ENCODE measurements at regions not wholly inside any gene's neighbourhood (a gene's known extent, or its start where the extent isn't known, plus 50 kb on each side); places are given as distances from the start of the nearest gene placed in this dataset.
A peak's percentile ranks its signal among the peaks of the same experiment; 100 is the strongest.

GRCh38 chr20:48212806-48213509 is 427.7 kb upstream of the SULF2 start:
- Histone ChIP-seq H3K4me3 (no peak overlapping the region), H3K9ac (no peak overlapping the region), H3K27ac (no peak overlapping the region), H3K36me3 (no peaks in the 10 kb centered on the region), H3K4me1 (peaks cover 40% of the 10 kb centered on the region), H3K27me3 (no peaks in the 10 kb centered on the region; the same call in 1 of the 2 replicates), H3K9me3 (no peaks in the 10 kb centered on the region), H3K4me2 (peak overlapping the region; percentile 52), H4K20me1 (no peaks in the 10 kb centered on the region)
- no peak for TF ChIP-seq Cebpa-rat (IDR thresholded peaks at IDR 0.05)

- Histone ChIP-seq H3K4me2 (no peak overlapping the region), H3K27ac (no peak overlapping the region), H3K36me3 (no peaks in the 10 kb centered on the region), H3K9me3 (no peaks in the 10 kb centered on the region), H3K9ac (no peak overlapping the region), H3K4me3 (no peak overlapping the region), H3K4me1 (peaks cover 40% of the 10 kb centered on the region), H3K27me3 (no peaks in the 10 kb centered on the region; the same call in 1 of the 2 replicates), H4K20me1 (no peaks in the 10 kb centered on the region)
- no peak for TF ChIP-seq Cebpa-rat (IDR thresholded peaks at IDR 0.05)
Observed at GRCh38 chr20:48211847-48212246, 426.6 kb upstream of the SULF2 start.

- Histone ChIP-seq H3K27me3 (no peaks in the 10 kb centered on the region; the same call in 1 of the 2 replicates), H3K4me3 (no peak overlapping the region), H3K4me2 (no peak overlapping the region), H4K20me1 (no peaks in the 10 kb centered on the region), H3K9me3 (no peaks in the 10 kb centered on the region), H3K27ac (no peak overlapping the region), H3K4me1 (peaks cover 40% of the 10 kb centered on the region), H3K9ac (no peak overlapping the region), H3K36me3 (no peaks in the 10 kb centered on the region)
- no peak for TF ChIP-seq Cebpa-rat (IDR thresholded peaks at IDR 0.05)
Observed at GRCh38 chr20:48211238-48211637, 426.0 kb upstream of the SULF2 start.

GRCh38 chr20:48210111-48211027 is 425.1 kb upstream of the SULF2 start:
- Histone ChIP-seq H3K4me3 (no peak overlapping the region), H4K20me1 (no peaks in the 10 kb centered on the region), H3K4me1 (peaks cover 35% of the 10 kb centered on the region), H3K27ac (no peak overlapping the region), H3K4me2 (no peak overlapping the region), H3K36me3 (no peaks in the 10 kb centered on the region), H3K27me3 (no peaks in the 10 kb centered on the region; the same call in 1 of the 2 replicates), H3K9me3 (no peaks in the 10 kb centered on the region), H3K9ac (no peak overlapping the region)
- no peak for TF ChIP-seq Cebpa-rat (IDR thresholded peaks at IDR 0.05)

- Histone ChIP-seq H3K4me1 (peaks cover 38% of the 10 kb centered on the region), H3K9me3 (no peaks in the 10 kb centered on the region), H3K4me3 (no peak overlapping the region), H3K27ac (no peak overlapping the region), H3K4me2 (peak overlapping the region; percentile 45), H3K9ac (no peak overlapping the region), H3K27me3 (no peaks in the 10 kb centered on the region; the same call in 1 of the 2 replicates), H3K36me3 (no peaks in the 10 kb centered on the region), H4K20me1 (no peaks in the 10 kb centered on the region)
- TF ChIP-seq Cebpa-rat (IDR thresholded peaks at IDR 0.05): no peak
Observed at GRCh38 chr20:48209102-48209501, 423.8 kb upstream of the SULF2 start.

- H3K4me2 ChIP-seq: no peak overlapping the region
- H3K36me3 ChIP-seq: no peaks in the 10 kb centered on the region
- TF ChIP-seq Cebpa-rat (IDR thresholded peaks at IDR 0.05): no peak
- H3K9me3 ChIP-seq: no peaks in the 10 kb centered on the region
- no peak overlapping the region for H3K27ac ChIP-seq
- H3K4me3 ChIP-seq: no peak overlapping the region
- H3K9ac ChIP-seq: no peak overlapping the region
- H4K20me1 ChIP-seq: no peaks in the 10 kb centered on the region
- H3K27me3 ChIP-seq: no peaks in the 10 kb centered on the region; the same call in 1 of the 2 replicates
- H3K4me1 ChIP-seq: peaks cover 40% of the 10 kb centered on the region
Observed at GRCh38 chr20:48208176-48208575, 422.9 kb upstream of the SULF2 start.

GRCh38 chr20:48207505-48207904 is 422.2 kb upstream of the SULF2 start:
- no peaks in the 10 kb centered on the region for H3K36me3 ChIP-seq
- no peaks in the 10 kb centered on the region for H4K20me1 ChIP-seq
- no peaks in the 10 kb centered on the region; the same call in 1 of the 2 replicates for H3K27me3 ChIP-seq
- H3K4me3 ChIP-seq: no peak overlapping the region
- no peak overlapping the region for H3K9ac ChIP-seq
- no peak for TF ChIP-seq Cebpa-rat (IDR thresholded peaks at IDR 0.05)
- peaks cover 42% of the 10 kb centered on the region for H3K4me1 ChIP-seq
- H3K9me3 ChIP-seq: no peaks in the 10 kb centered on the region
- no peak overlapping the region for H3K27ac ChIP-seq
- no peak overlapping the region for H3K4me2 ChIP-seq

- peaks cover 42% of the 10 kb centered on the region for H3K4me1 ChIP-seq
- H3K27ac ChIP-seq: no peak overlapping the region
- no peaks in the 10 kb centered on the region for H4K20me1 ChIP-seq
- H3K9me3 ChIP-seq: no peaks in the 10 kb centered on the region
- no peak overlapping the region for H3K4me2 ChIP-seq
- TF ChIP-seq Cebpa-rat (IDR thresholded peaks at IDR 0.05): no peak
- no peak overlapping the region for H3K9ac ChIP-seq
- H3K4me3 ChIP-seq: no peak overlapping the region
- H3K27me3 ChIP-seq: no peaks in the 10 kb centered on the region; the same call in 1 of the 2 replicates
- no peaks in the 10 kb centered on the region for H3K36me3 ChIP-seq
Observed at GRCh38 chr20:48205786-48206185, 420.5 kb upstream of the SULF2 start.

GRCh38 chr20:48205281-48205782 is 420.1 kb upstream of the SULF2 start:
- H3K4me1 ChIP-seq: peaks cover 42% of the 10 kb centered on the region
- TF ChIP-seq Cebpa-rat (IDR thresholded peaks at IDR 0.05): no peak
- H3K9ac ChIP-seq: no peak overlapping the region
- H3K27ac ChIP-seq: no peak overlapping the region
- no peaks in the 10 kb centered on the region for H3K9me3 ChIP-seq
- H4K20me1 ChIP-seq: no peaks in the 10 kb centered on the region
- no peaks in the 10 kb centered on the region; the same call in 1 of the 2 replicates for H3K27me3 ChIP-seq
- no peaks in the 10 kb centered on the region for H3K36me3 ChIP-seq
- H3K4me3 ChIP-seq: no peak overlapping the region
- no peak overlapping the region for H3K4me2 ChIP-seq

GRCh38 chr20:48204499-48204898 is 419.2 kb upstream of the SULF2 start:
- Histone ChIP-seq H3K4me2 (peak overlapping the region; percentile 70), H4K20me1 (no peaks in the 10 kb centered on the region), H3K9me3 (no peaks in the 10 kb centered on the region), H3K27ac (no peak overlapping the region), H3K4me1 (peaks cover 42% of the 10 kb centered on the region), H3K4me3 (no peak overlapping the region), H3K27me3 (no peaks in the 10 kb centered on the region; the same call in 1 of the 2 replicates), H3K9ac (no peak overlapping the region), H3K36me3 (no peaks in the 10 kb centered on the region)
- TF ChIP-seq Cebpa-rat (IDR thresholded peaks at IDR 0.05): no peak

All from BLaER1 (cell line).